ENCODE measurements at regions not wholly inside any gene's neighbourhood (a gene's known extent, or its start where the extent isn't known, plus 50 kb on each side); places are given as distances from the start of the nearest gene placed in this dataset.

- TF ChIP-seq POLR2A (IDR thresholded peaks at IDR 0.05; ENCODE audit: low read depth, low read length) (no peak), CTCF (conservative IDR thresholded peaks at IDR 0.05; ENCODE audit: low read depth, low read length) (no peak), BHLHE40 (IDR thresholded peaks at IDR 0.05; ENCODE audit: low read depth, low read length) (no peak), MXI1 (IDR thresholded peaks at IDR 0.05; ENCODE audit: borderline replicate concordance, low read depth, low read length) (no peak), CEBPB (IDR thresholded peaks at IDR 0.05; ENCODE audit: low read depth, low read length) (no peak), SMC3 (IDR thresholded peaks at IDR 0.05; ENCODE audit: low read depth, low read length) (no peak)
Measured at GRCh38 chr2:47262657-47263056, 86.3 kb upstream of the CALM2 start.

Measured in IMR-90 (cell line).